T-helper 1 cell treated with Interleukin-12 subunit alpha and Interleukin-12 subunit beta and Interleukin-4 antibody, amounts not matched to agents 30 ng/mL and 1 ng/mL, for 36 hours (primary cell): ENCODE measurements at regions not wholly inside any gene's neighbourhood (a gene's known extent, or its start where the extent isn't known, plus 50 kb on each side); places are given as distances from the start of the nearest gene placed in this dataset.
"Not testable (repeated sequence)": the region's sequence is repeated elsewhere in the genome, so short reads cannot be mapped to it uniquely, and the experiment has no call there.

ENCODE experiments used
- intact Hi-C: fragments of 100-400 bp; cut with micrococcal nuclease; formaldehyde crosslinking; loops from one replicate; pipeline ENCODE4 v1.15.1; 2024

DNA sequence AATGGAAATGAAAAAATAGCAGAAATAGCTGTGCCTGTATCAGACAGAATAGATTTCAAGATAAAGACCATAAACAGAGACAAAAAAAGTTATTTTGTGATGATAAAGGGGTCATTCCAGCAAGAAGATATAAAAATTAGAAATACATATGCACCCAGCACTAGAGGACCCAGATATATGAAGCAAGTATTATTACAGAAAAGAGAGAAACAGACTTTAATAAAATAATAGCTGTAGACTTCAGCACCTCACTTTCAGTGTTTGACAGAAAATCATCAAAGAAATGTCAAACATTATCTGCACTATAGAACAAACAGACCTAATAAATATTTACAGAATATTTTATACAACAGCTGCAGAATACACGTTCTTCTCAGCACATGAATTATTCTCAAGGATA lies 783.7 kb downstream of the PLOD2 start:
- intact Hi-C loops, result no loop called here

- intact Hi-C loops, result no loop called here
Observed at GRCh38 chr3:145383416-145383815, 777.6 kb downstream of the PLOD2 start.

- intact Hi-C loops, result no loop called here
Observed at GRCh38 chr3:145384307-145384706, 776.7 kb downstream of the PLOD2 start.

- intact Hi-C loops, result no loop called here
Observed at GRCh38 chr3:145387211-145387610, 773.8 kb downstream of the PLOD2 start.

- intact Hi-C loops, result no loop called here
Observed at GRCh38 chr3:145395421-145395820, 765.6 kb downstream of the PLOD2 start.

DNA sequence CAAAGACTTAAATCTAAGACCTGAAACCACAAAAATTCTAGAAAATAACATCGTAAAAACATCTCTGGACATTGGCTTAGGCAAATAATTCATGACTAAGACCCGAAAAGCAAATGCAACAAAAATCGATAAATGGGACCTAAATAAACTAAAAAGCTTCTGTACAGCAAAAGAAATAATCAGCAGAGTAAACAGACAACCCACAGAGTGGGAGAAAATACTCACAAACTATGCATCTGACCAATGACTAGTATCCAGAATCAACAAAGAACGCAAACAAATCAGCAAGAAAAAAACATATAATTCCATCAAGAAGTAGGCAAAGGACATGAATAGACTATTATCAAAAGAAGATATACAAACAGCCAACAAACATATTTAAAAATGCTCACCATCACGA lies 749.4 kb downstream of the PLOD2 start:
- intact Hi-C loops, result no loop called here

DNA sequence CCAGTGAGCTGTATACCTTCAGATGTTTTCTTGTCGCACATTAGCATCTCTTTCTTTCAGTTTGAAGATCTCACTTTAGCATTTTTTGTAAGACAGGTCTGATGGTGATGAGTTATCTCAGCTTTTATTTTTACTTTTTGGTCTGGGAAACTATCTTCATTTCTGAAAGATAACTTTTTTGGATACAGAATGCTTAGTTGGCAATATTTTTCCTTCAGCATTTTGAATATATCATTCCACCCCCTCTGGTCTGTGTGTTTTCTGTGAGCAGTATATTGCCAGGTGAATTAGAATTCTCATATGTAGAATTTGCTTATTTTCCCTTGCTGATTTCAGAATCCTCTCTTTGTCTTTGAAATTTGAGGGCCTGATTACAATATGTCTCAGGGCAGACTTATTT lies 743.3 kb downstream of the PLOD2 start:
- intact Hi-C loops, result no loop called here

DNA sequence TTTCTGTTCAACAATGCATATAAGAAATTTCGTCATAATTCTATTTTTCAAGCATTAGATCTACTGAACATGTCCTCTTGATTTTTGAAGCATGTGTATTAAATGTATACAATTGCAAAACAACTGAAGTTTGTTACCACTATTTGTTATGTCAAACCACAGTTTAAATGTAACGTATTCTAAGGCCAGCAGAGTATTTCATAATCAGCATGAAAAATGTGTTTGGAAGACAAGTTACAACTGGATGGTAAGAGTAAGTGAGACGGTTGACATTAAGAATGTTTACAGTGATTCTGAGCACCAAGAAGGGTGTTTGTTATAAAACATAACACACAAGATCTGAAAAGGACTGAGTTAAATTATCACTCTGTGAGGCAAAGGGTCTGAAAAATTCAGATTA lies 738.4 kb downstream of the PLOD2 start:
- intact Hi-C loops, result no loop called here

DNA sequence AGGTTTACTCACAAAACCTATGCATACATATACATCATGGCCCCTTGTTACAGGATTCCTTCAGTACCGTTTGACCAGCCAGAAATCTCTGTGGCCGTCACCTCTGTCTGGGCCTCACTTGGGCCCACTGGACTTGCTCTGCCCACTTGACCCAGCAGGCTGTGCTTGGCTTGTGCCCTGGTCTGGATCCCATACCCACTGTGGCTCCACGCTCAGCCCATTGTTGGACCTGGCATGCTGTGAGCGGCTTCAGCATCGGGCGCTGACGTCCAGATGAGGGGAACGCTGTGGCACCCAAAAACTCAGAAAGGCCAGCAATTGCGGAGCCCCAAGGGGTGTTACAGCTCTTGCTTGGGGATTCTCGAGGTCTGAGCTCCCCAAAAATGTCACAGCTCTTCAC lies 733.6 kb downstream of the PLOD2 start:
- intact Hi-C loops, result no loop called here

DNA sequence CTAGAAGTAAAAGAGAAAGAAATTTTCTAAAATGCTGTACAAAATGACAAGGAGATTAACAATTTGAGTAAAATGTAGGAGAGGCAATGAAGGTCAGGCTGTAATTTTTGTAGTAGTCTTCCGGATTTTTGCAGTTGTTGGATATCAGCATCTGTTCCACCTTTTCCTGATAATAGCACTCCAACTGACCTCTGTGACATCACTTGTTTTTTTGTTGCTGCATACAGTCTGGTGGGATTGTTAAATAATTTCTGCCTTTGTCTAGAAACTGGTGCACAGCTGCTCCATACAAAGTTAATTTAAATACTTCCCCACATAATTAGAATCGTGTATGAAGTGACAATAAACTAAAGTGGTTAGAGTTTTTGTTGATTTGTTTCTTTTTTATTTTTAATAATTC lies 731.4 kb downstream of the PLOD2 start:
- intact Hi-C loops, result no loop called here

DNA sequence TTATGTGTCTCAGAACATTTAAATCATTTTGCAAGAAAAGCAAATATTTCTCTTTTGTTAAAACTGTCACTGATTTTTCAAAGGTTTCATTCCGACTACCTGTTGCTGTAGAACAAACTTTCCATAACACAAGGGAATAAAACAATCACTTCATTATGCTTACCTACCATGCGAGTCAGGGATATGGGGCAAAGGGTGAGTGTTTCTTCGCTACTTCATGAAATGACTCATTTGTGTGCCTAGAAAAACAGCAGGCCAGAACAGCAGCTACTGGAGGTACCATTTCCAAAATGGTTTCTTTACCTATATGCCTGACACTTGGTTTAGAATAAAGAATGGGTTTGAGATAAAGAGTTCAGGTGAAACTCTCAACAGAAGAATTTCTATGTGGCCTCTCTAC lies 712.5 kb downstream of the PLOD2 start:
- intact Hi-C loops, result no loop called here

GRCh38 chr3:145450018-145450682 lies 710.8 kb downstream of the PLOD2 start:
- intact Hi-C loops, result no loop called here

GRCh38 chr3:145457825-145458552 lies 703.0 kb downstream of the PLOD2 start:
- intact Hi-C loops, result no loop called here

- intact Hi-C loops, result not testable (repeated sequence)
Observed at GRCh38 chr3:145459681-145460080, 701.3 kb downstream of the PLOD2 start.

DNA sequence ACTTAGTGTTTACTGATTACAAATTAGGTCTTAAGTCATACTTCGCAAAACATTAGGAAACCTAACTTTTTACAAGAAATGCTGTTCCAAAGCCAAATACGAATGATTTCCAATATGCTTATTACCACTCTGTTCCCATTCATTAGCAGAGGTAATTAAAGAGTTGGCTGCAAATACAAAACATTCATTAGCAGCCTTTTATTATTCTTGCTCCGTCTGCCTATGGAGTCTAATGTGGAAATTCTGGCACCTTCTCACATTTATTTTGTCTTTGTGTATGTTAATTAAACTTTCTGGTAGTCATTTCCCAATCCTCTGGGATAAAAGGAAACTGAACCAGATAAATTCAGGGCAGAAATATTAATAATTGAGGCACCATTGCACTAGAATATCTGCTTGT lies 689.0 kb downstream of the PLOD2 start:
- intact Hi-C loops, result no loop called here

DNA sequence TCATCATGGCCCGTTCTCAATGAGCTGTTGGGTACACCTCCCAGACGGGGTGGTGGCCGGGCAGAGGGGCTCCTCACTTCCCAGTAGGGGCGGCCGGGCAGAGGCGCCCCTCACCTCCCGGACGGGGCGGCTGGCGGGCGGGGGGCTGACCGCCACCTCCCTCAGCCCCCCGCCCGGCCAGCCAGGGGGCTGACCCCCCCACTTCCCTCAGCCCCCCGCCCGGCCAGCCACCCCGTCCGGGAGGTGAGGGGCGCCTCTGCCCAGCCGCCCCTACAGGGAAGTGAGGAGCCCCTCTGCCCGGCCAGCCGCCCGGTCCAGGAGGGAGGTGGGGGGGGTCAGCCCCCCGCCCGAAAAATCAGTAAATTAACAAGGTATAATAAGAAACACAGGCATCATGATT lies 678.2 kb downstream of the PLOD2 start:
- intact Hi-C loops, result not testable (repeated sequence)

DNA sequence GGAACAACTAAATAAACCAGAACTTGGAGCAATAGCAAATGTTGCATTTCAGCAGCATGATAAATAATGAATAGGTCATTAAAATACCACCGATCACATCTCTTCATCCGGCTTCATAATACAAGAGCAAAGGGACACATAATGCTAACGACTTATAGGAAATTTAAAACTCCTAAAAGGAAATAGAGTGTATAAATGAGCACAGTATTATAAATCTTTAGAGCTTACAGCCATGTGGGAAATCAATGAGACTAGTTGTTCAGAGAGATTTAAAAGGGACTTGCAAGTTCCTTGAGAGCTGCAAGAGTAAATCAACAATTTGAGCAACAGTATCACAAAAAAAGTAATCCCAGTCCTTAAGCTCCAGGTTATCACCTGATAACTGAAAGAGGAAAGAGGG lies 677.0 kb downstream of the PLOD2 start:
- intact Hi-C loops, result no loop called here

DNA sequence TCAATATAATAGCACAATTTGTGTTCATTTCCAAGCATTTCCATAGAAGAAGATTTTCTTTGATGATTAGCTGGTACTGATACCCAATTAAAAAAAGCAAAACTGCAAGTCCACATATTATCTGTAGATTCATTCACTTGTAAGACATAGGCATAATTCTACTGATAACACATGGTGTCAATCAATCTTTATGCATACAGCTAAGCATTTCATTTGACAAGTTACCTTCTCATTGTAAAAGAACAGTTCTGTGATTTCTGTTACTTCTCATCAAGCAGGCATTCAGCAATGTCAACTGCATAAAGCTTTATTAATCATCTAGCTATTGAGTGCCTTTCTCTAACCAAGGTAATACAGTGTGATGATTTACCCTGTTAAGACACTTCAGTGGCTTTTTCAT lies 672.0 kb downstream of the PLOD2 start:
- intact Hi-C loops, result no loop called here

GRCh38 chr3:145490088-145491048 lies 670.6 kb downstream of the PLOD2 start:
- intact Hi-C loops, result no loop called here

GRCh38 chr3:145492456-145492855 lies 668.5 kb downstream of the PLOD2 start:
- intact Hi-C loops, result no loop called here

DNA sequence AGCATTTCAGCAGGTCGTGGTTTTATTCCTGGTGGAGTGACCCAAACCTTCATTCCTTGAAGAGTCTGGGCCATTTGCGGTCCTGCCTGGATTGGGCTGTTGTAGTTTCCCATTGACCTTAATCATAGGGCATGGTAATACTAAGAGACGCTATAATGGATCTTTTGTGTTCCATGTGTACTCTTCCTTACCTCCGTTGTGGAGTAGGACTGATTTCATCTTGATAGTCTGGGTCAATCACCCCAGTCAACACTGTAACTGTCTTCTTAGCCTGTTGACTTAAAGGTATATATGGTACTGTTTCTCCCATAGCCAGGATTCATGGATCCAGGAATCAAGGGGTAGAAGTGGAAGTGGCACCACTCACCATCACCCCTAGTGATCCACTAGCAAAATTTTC lies 643.6 kb downstream of the PLOD2 start:
- intact Hi-C loops, result not testable (repeated sequence)

- intact Hi-C loops, result no loop called here
Observed at GRCh38 chr3:145518639-145519038, 642.3 kb downstream of the PLOD2 start.
